GM18517 (cell line): ENCODE measurements at regions not wholly inside any gene's neighbourhood (a gene's known extent, or its start where the extent isn't known, plus 50 kb on each side); places are given as distances from the start of the nearest gene placed in this dataset.

Experiments
- ATAC-seq: cut with Tn5 transposase; IDR thresholded peaks from one replicate; pipeline ENCODE4 v1.9.1; 2021; ENCODE audit warnings: mild to moderate bottlenecking, moderate library complexity; ENCODE audit not compliant: unreplicated experiment

GRCh38 chr18:61222206-61222605 lies 111.0 kb upstream of the CDH20 start:
- no peak for ATAC-seq

GRCh38 chr18:61225336-61225735 lies 107.9 kb upstream of the CDH20 start:
- no peak for ATAC-seq

GRCh38 chr18:61236356-61237057 lies 96.7 kb upstream of the CDH20 start:
- ATAC-seq: no peak

GRCh38 chr18:61237529-61237928 lies 95.7 kb upstream of the CDH20 start:
- no peak for ATAC-seq

- no peak for ATAC-seq
Measured at GRCh38 chr18:61239051-61239450, 94.2 kb upstream of the CDH20 start.

- ATAC-seq: no peak
Measured at GRCh38 chr18:61241260-61241853, 91.9 kb upstream of the CDH20 start.

- no peak for ATAC-seq
Measured at GRCh38 chr18:61244632-61245031, 88.6 kb upstream of the CDH20 start.

GRCh38 chr18:61245276-61245675 lies 88.0 kb upstream of the CDH20 start:
- no peak for ATAC-seq

GRCh38 chr18:61248589-61248988 lies 84.6 kb upstream of the CDH20 start:
- no peak for ATAC-seq

GRCh38 chr18:61256291-61256690 lies 76.9 kb upstream of the CDH20 start:
- no peak for ATAC-seq

GRCh38 chr18:61261870-61262269 lies 71.4 kb upstream of the CDH20 start:
- ATAC-seq: no peak

GRCh38 chr18:61272793-61273192 lies 60.4 kb upstream of the CDH20 start:
- ATAC-seq: no peak

GRCh38 chr18:61273533-61273932 lies 59.7 kb upstream of the CDH20 start:
- ATAC-seq: no peak

- no peak for ATAC-seq
Measured at GRCh38 chr18:61274416-61274960, 58.7 kb upstream of the CDH20 start.

GRCh38 chr18:61277808-61278207 lies 55.4 kb upstream of the CDH20 start:
- no peak for ATAC-seq

GRCh38 chr18:61281431-61281830 lies 51.8 kb upstream of the CDH20 start:
- no peak for ATAC-seq

- ATAC-seq: no peak
Measured at GRCh38 chr18:61282926-61283325, 50.3 kb upstream of the CDH20 start.
